MCF 10A (cell line): ENCODE measurements at regions not wholly inside any gene's neighbourhood (a gene's known extent, or its start where the extent isn't known, plus 50 kb on each side); places are given as distances from the start of the nearest gene placed in this dataset.
A peak's percentile ranks its signal among the peaks of the same experiment; 100 is the strongest.

ENCODE experiments used
- BruUV-seq: library from RNA; stranded (reverse); fragments of 400-500 nt; replicated peaks from 2 replicates; lab custom pipeline; 2021; lab: Mats Ljungman, UMichigan
- CTCF ChIA-PET: fragments of 300-600 bp; sonication (Branson Sonifier 250); formaldehyde crosslinking; extraction: SDS; loops from one replicate; lab custom pipeline; 2021; ENCODE audit warnings: antibody characterized with exemption, inconsistent platforms; lab: Yijun Ruan, JAX
- POLR2A ChIA-PET: fragments of 300-600, 350-650 bp; sonication (Branson Sonifier 250); formaldehyde crosslinking; extraction: SDS; loops from one replicate; lab custom pipeline; 2020; ENCODE audit warnings: antibody characterized with exemption, inconsistent platforms; lab: Yijun Ruan, JAX
- DNase-seq: peaks from one replicate; pipeline ENCODE4 v3.0.0-alpha.2; 2018; ENCODE audit not compliant: unreplicated experiment
- H3K27ac Mint-ChIP-seq: one replicate; pipeline ENCODE4 v1.8.0; 2022; ENCODE audit warnings: mild to moderate bottlenecking, low read depth, mixed read lengths; ENCODE audit not compliant: unreplicated experiment
- H3K27me3 Mint-ChIP-seq: one replicate; pipeline ENCODE4 v1.8.0; 2022; ENCODE audit warnings: mixed read lengths; ENCODE audit not compliant: insufficient read depth, unreplicated experiment
- H3K36me3 Mint-ChIP-seq: one replicate; pipeline ENCODE4 v1.8.0; 2022; ENCODE audit warnings: mild to moderate bottlenecking, moderate library complexity, mixed read lengths; ENCODE audit not compliant: insufficient read depth, unreplicated experiment
- H3K4me1 Mint-ChIP-seq: one replicate; pipeline ENCODE4 v1.8.0; 2022; ENCODE audit warnings: mixed read lengths; ENCODE audit not compliant: insufficient read depth, unreplicated experiment
- H3K4me3 Mint-ChIP-seq: one replicate; pipeline ENCODE4 v1.8.0; 2022; ENCODE audit warnings: mild to moderate bottlenecking, moderate library complexity, mixed read lengths; ENCODE audit not compliant: unreplicated experiment
- H3K9me3 Mint-ChIP-seq: one replicate; pipeline ENCODE4 v1.8.0; 2022; ENCODE audit warnings: mixed read lengths; ENCODE audit not compliant: unreplicated experiment
- intact Hi-C: fragments of 100-400 bp; cut with micrococcal nuclease; formaldehyde crosslinking; loops from 2 replicates; pipeline ENCODE4 v1.14.1; 2022
- TF ChIP-seq, protein P1 (sequence below): fragments of 200-600 bp; IDR thresholded peaks from one replicate; pipeline ENCODE4 v1.8.0; 2022; ENCODE audit warnings: antibody characterized with exemption, mild to moderate bottlenecking; ENCODE audit not compliant: unreplicated experiment

DNA sequence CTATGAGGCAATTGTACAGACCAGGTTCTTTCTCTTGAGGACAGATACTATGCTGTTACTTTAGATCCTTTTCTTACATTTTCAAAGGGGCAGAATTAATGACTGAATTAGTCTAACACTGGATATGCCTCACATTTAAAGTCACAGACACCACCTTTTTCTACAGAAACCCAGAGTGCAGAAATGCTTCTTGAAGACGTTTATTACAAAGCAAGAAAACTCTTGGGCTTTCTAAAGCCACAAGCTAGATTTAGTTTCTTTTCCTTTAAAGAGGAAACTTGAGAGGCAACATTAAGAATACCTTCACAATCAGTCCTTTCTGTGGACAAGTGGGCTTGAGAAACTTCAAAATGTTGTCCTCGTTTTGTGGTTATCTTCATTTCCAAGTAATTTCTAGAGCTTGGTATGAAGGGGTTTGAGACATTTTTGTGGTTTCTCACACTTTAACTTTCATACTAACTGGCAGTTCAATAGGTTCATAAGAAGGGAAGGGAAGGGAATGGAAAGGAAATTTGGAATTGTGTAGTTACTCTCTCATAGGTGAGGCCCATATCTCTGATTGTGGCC lies 527.4 kb downstream of the RASEF start:
- Mint-ChIP-seq H3K4me3 (no peak overlapping the region), H3K36me3 (no peaks in the 10 kb centered on the region), H3K27ac (no peak overlapping the region), H3K4me1 (peaks cover 8% of the 10 kb centered on the region), H3K27me3 (no peaks in the 10 kb centered on the region), H3K9me3 (no peaks in the 10 kb centered on the region)
- TF ChIP-seq, protein P1, sequence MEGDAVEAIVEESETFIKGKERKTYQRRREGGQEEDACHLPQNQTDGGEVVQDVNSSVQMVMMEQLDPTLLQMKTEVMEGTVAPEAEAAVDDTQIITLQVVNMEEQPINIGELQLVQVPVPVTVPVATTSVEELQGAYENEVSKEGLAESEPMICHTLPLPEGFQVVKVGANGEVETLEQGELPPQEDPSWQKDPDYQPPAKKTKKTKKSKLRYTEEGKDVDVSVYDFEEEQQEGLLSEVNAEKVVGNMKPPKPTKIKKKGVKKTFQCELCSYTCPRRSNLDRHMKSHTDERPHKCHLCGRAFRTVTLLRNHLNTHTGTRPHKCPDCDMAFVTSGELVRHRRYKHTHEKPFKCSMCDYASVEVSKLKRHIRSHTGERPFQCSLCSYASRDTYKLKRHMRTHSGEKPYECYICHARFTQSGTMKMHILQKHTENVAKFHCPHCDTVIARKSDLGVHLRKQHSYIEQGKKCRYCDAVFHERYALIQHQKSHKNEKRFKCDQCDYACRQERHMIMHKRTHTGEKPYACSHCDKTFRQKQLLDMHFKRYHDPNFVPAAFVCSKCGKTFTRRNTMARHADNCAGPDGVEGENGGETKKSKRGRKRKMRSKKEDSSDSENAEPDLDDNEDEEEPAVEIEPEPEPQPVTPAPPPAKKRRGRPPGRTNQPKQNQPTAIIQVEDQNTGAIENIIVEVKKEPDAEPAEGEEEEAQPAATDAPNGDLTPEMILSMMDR, result no peak
- intact Hi-C loops, result no loop called here
- no TSS peak for BruUV-seq
- DNase-seq, result no peak
- POLR2A ChIA-PET, result no interaction called here
- CTCF ChIA-PET, result interaction anchor here (7.7 kb wide), 1 partner anchor 71 kb away, joined by 56 read pairs; no protein-coding TSS in a partner anchor

DNA sequence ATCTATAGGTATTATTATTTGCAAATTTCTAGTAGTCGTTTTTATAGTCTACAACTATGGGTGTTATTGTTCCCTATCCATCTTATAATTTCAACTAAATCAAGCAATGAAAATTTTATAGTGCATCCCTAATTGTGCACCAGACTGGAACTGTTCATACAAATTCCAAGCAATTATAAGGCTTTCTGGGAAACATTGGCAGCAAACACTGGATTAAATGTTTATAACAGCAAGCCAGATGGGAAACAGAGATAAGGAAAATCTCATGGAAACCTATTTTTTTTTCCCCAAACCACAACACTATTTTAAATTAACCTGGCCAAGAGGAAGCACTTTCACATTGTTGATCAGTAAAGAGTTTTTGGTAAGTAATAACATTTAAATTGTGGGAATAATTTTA lies 524.3 kb downstream of the RASEF start:
- Mint-ChIP-seq H3K4me3 (no peak overlapping the region), H3K9me3 (no peaks in the 10 kb centered on the region), H3K27ac (no peak overlapping the region), H3K4me1 (peaks cover 8% of the 10 kb centered on the region), H3K36me3 (no peaks in the 10 kb centered on the region), H3K27me3 (no peaks in the 10 kb centered on the region)
- no TSS peak for BruUV-seq
- ChIA-PET POLR2A (no interaction called here), CTCF (interaction anchor here (1.6 to 1.8 kb wide), 2 partner anchors 12 to 68 kb away, joined by 3 to 10 read pairs; no protein-coding TSS in a partner anchor)
- intact Hi-C loops, result no loop called here
- TF ChIP-seq, protein P1, result no peak
- DNase-seq, result no peak

DNA sequence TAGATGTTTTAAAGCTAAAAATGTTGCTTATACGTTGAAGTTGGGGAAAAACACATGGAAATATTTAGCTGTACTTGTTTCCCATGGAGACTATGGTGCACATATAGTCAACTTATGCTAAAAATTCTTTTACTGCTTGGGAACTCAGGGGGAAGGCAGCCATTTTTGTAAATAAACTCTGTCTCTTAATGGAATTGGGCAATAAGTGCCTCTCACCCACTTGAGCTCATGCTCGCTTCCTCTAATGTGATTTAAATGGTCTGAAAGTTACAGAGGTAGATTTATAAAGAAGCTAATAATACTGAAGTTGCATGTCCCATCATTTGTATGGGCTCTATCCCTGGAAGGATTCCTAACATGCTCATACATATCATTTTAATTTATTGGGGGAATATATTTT lies 523.8 kb downstream of the RASEF start:
- no peaks in the 10 kb centered on the region for H3K27me3 Mint-ChIP-seq
- no peak overlapping the region for H3K27ac Mint-ChIP-seq
- H3K36me3 Mint-ChIP-seq, result no peaks in the 10 kb centered on the region
- no peak overlapping the region for H3K4me3 Mint-ChIP-seq
- H3K4me1 Mint-ChIP-seq, result peaks cover 8% of the 10 kb centered on the region
- CTCF ChIA-PET, result interaction anchor here (0.6 to 1.8 kb wide), 3 partner anchors 12 to 165 kb away, joined by 3 to 10 read pairs (median 4); no protein-coding TSS in a partner anchor
- POLR2A ChIA-PET, result no interaction called here
- intact Hi-C loops, result no loop called here
- no peaks in the 10 kb centered on the region for H3K9me3 Mint-ChIP-seq
- BruUV-seq, result no TSS peak
- no peak for DNase-seq
- TF ChIP-seq, protein P1, result no peak

DNA sequence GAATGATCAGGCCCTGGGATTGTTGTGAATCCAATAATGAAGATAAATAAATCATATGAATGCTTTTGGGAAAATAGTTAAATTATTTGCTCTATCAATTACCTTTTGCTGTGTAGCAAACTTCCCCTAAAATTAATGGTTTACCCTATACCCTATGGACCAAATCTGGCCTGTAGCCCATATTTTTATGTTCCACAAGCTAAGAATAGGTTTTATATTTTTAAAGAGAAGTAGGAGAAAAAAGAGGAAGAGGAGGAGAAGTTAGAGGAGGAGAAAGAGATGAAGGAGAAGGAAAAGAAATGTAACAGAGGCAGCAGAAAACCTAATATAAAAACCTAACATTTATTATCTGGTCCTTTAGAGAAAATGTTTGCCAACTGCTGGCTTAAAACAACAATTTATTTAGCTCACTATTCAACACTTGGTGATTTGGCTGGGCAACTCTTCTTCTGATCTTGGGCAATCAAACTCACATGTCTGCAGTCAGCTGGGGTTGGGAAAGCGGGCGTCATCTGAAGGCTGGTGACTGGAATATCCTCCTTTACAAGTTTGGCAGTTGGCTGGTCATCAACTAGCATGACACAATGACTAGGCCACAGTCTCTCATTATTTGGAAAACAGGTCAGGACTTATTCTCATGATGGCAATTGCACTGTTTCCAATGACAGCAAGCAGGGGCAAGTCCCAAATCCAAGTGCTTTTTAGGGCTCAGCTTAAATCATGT lies 522.9 kb downstream of the RASEF start:
- intact Hi-C loops, result no loop called here
- CTCF ChIA-PET, result interaction anchor here (0.5 to 1.8 kb wide), 7 partner anchors 13 to 411 kb away, joined by 3 to 10 read pairs (median 4); no protein-coding TSS in a partner anchor
- peak; percentile 80 for DNase-seq
- Mint-ChIP-seq H3K9me3 (no peaks in the 10 kb centered on the region), H3K27ac (peak overlapping the region; percentile 65), H3K4me1 (peaks cover 8% of the 10 kb centered on the region), H3K4me3 (no peak overlapping the region), H3K27me3 (no peaks in the 10 kb centered on the region), H3K36me3 (no peaks in the 10 kb centered on the region)
- TF ChIP-seq, protein P1, result no peak
- POLR2A ChIA-PET, result interaction anchor here (1.2 to 1.6 kb wide), 2 partner anchors 9 to 11 kb away, joined by 3 to 6 read pairs; no protein-coding TSS in a partner anchor
- BruUV-seq, result no TSS peak
